Kidney (tissue), 13 donors: ENCODE measurements at regions not wholly inside any gene's neighbourhood (a gene's known extent, or its start where the extent isn't known, plus 50 kb on each side); places are given as distances from the start of the nearest gene placed in this dataset.

Source experiments
- DNase-seq, 5 donors: peaks; one replicate each; pipeline ENCODE4 v3.0.0-alpha.2; 2013 to 2020
- FAIRE-seq: peaks from 2 replicates; lab custom pipeline; 2012; peaks lifted over from hg19 to GRCh38; lab: Jason Lieb, UNC
- H3K27ac ChIP-seq, 2 donors: one replicate each; pipeline ENCODE4 v1.7.0; 2013; ENCODE audit warnings: low read depth in 2 of 2, low read length in 2 of 2, inconsistent platforms in 1 of 2
- H3K27me3 ChIP-seq: one replicate; pipeline ENCODE4 v1.7.1; 2013; ENCODE audit warnings: low read length, inconsistent platforms; ENCODE audit not compliant: control insufficient read depth, insufficient read depth
- H3K36me3 ChIP-seq, 3 donors: one replicate each; pipeline versions ENCODE4 v1.7.0 to v1.7.1; 2013; ENCODE audit warnings: low read length in 3 of 3, control low read depth in 1 of 3, inconsistent platforms in 1 of 3; ENCODE audit not compliant: insufficient read depth in 3 of 3, control insufficient read depth in 2 of 3
- H3K4me1 ChIP-seq, 3 donors: one replicate each; pipeline versions ENCODE4 v1.7.0 to v1.7.1; 2013; ENCODE audit warnings: low read length in 3 of 3, inconsistent platforms in 1 of 3, low read depth in 1 of 3; ENCODE audit not compliant: control insufficient read depth in 2 of 3, insufficient read depth in 2 of 3
- H3K4me3 ChIP-seq, 3 donors: one replicate each; pipeline versions ENCODE4 v1.7.0 to v1.8.1; 2013; ENCODE audit warnings: low read length in 3 of 3, control low read depth in 1 of 3, inconsistent platforms in 1 of 3
- H3K9ac ChIP-seq, 3 donors: one replicate each; pipeline versions ENCODE4 v1.7.0 to v1.7.1; 2013; ENCODE audit warnings: low read length in 3 of 3, control low read depth in 1 of 3, inconsistent platforms in 1 of 3
- H3K9me3 ChIP-seq, 3 donors: one replicate each; pipeline versions ENCODE4 v1.7.0 to v1.7.1; 2013; ENCODE audit warnings: low read length in 3 of 3, control low read depth in 1 of 3, inconsistent platforms in 1 of 3; ENCODE audit not compliant: control insufficient read depth in 2 of 3, insufficient read depth in 1 of 3
- intact Hi-C: fragments of 100-400 bp; cut with DNase I; formaldehyde crosslinking; loops from one replicate; pipeline ENCODE4 v1.11.1; 2022
- TF ChIP-seq, protein P1 (sequence below): IDR thresholded peaks from 3 replicates; pipeline ENCODE4 v1.5.1; 2012; ENCODE audit warnings: mild to moderate bottlenecking, moderate library complexity, borderline replicate concordance; ENCODE audit not compliant: insufficient read depth; ENCODE audit errors: extremely low read depth
- donor health status: control.
- donor health status: control.
- donor health status: control.
- donor health status: control.
- donor health status: control.
- donor health status: DM: yes; HTN: yes; CAD: no.
- donor health status: Normal renal cell carcinoma (clear cell type).

DNA sequence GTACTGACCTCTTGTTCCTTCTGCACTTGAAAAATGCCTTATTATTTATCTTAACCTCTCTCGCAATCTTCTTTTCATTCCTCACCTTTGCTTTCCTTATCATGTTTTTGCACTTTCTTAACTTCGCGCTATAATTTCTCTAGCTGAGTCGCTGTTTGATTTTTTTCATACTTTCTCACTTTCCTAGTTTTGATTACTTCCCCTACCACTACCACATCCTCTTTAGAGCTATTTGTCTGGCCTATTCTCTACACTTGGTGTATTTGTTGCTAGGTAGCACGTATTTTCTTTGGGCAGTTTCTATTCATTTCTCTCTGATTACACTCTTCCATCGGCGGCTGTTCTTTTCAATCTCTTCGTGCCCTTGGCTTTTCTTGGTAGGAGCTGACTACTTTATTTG, 611.8 kb downstream of the BNC2 start:
- H3K27ac ChIP-seq = no peak overlapping the region
- TF ChIP-seq, protein P1, sequence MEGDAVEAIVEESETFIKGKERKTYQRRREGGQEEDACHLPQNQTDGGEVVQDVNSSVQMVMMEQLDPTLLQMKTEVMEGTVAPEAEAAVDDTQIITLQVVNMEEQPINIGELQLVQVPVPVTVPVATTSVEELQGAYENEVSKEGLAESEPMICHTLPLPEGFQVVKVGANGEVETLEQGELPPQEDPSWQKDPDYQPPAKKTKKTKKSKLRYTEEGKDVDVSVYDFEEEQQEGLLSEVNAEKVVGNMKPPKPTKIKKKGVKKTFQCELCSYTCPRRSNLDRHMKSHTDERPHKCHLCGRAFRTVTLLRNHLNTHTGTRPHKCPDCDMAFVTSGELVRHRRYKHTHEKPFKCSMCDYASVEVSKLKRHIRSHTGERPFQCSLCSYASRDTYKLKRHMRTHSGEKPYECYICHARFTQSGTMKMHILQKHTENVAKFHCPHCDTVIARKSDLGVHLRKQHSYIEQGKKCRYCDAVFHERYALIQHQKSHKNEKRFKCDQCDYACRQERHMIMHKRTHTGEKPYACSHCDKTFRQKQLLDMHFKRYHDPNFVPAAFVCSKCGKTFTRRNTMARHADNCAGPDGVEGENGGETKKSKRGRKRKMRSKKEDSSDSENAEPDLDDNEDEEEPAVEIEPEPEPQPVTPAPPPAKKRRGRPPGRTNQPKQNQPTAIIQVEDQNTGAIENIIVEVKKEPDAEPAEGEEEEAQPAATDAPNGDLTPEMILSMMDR = no peak

DNA sequence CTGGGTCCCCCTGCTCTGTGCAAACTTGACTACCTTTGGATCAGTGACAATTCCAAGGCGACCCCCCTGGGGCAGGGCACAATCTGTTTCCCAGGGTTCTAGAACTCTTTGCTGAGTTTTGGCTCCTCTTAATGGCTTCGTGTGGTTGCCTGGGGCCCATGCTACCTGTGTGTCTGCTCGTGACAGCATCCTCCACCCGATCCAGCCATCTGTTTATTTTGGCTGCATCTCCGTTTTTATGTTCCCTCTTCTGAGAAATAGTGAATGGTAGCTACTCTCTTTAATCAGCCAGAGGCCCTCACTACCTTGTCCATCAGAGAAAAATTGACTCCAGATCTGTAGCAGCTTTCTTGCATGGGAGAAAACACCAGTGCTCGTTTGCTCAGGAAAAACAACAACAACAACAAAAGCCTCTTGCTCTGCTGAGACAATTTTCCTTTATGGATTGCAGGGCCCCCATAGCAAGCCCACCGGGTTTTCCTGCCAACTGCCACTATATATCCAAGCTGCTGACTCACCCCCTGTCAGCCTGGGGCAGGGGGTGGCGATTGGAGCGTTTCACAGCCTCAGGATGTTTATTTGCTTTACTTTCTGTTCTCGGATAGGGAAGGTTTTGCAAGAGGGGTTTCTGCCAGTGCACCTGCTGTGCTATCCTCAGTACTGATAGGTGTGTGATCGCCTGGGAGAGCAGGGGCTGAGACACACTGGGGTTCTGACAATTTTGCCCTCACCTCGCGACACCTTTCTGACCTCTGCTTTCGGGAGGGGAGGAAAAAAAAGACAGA, 607.8 kb downstream of the BNC2 start:
- DNase-seq (no peak), FAIRE-seq (no peak)
- H3K27me3 ChIP-seq = no peaks in the 10 kb centered on the region
- H3K4me1 ChIP-seq = no peaks in the 10 kb centered on the region
- no peak overlapping the region for H3K9ac ChIP-seq
- no peak overlapping the region for H3K4me3 ChIP-seq
- no peak overlapping the region for H3K27ac ChIP-seq
- H3K9me3 ChIP-seq = no peaks in the 10 kb centered on the region
- intact Hi-C loops = no loop called here
- TF ChIP-seq, protein P1 = no peak
- H3K36me3 ChIP-seq = no peaks in the 10 kb centered on the region

More for the DNA sequence above, 611.8 kb downstream of the BNC2 start:
- FAIRE-seq = no peak
- no peak for DNase-seq
- intact Hi-C loops = no loop called here
- H3K4me1 ChIP-seq = no peaks in the 10 kb centered on the region
- H3K27me3 ChIP-seq = no peaks in the 10 kb centered on the region
- H3K4me3 ChIP-seq = no peak overlapping the region
- H3K9me3 ChIP-seq = no peaks in the 10 kb centered on the region
- H3K9ac ChIP-seq = no peak overlapping the region
- H3K36me3 ChIP-seq = no peaks in the 10 kb centered on the region

DNA sequence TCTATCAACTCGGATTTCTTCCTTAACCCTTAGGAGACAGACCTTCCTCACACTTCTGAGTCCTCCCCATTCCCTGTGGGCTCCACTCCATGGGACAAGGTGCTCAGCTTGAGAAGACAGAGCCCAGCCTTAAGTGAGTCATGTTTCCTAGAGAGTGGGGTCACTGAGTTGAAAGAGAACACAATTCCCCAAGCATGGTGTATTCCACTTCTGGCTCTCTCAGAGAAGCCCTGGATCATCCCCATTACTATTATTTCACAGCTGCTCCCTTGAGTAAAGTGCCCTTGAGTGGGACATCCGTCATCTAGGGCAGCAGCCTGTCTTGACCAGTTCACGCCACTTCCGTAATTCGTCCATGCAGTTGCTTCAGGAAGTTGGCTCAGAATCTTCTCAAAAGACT, 604.8 kb downstream of the BNC2 start:
- intact Hi-C loops = no loop called here
- Histone ChIP-seq H3K9me3 (no peaks in the 10 kb centered on the region), H3K9ac (no peak overlapping the region), H3K4me3 (no peak overlapping the region), H3K27ac (no peak overlapping the region), H3K27me3 (no peaks in the 10 kb centered on the region), H3K36me3 (no peaks in the 10 kb centered on the region), H3K4me1 (peaks cover 0 to 4% (median 3%) of the 10 kb centered on the region in 3 donors)
- DNase-seq = no peak
- FAIRE-seq = no peak
- TF ChIP-seq, protein P1 = no peak
